Fibroblast of lung (primary cell): ENCODE measurements at regions not wholly inside any gene's neighbourhood (a gene's known extent, or its start where the extent isn't known, plus 50 kb on each side); places are given as distances from the start of the nearest gene placed in this dataset.

Source experiments
- DNase-seq, 2 donors: peaks; one replicate each; pipeline versions ENCODE4 v3.0.0 to v3.0.0-alpha.2; 2010; ENCODE audit warnings: low read depth in 2 of 2
- H2AFZ ChIP-seq: 2 replicates; pipeline ENCODE4 v1.5.1; 2012; ENCODE audit warnings: low read length, control low read depth, inconsistent platforms
- H3K27ac ChIP-seq: 2 replicates; pipeline ENCODE4 v1.5.1; 2011; ENCODE audit warnings: low read length, control low read depth; ENCODE audit not compliant: insufficient read depth
- H3K27me3 ChIP-seq: 2 replicates; pipeline ENCODE4 v1.5.1; 2011; ENCODE audit warnings: mild to moderate bottlenecking, low read length; ENCODE audit not compliant: control insufficient read depth, insufficient read depth
- H3K36me3 ChIP-seq: 2 replicates; pipeline ENCODE4 v1.5.1; 2011; ENCODE audit warnings: low read length; ENCODE audit not compliant: control insufficient read depth, insufficient read depth
- H3K4me1 ChIP-seq: 2 replicates; pipeline ENCODE4 v1.5.1; 2011; ENCODE audit warnings: low read length; ENCODE audit not compliant: control insufficient read depth, insufficient read depth; ENCODE audit errors: extremely low read depth
- H3K4me2 ChIP-seq: 2 replicates; pipeline ENCODE4 v1.5.1; 2011; ENCODE audit warnings: low read length, control low read depth; ENCODE audit not compliant: insufficient read depth; ENCODE audit errors: extremely low read depth
- H3K4me3 ChIP-seq, 4 experiments: fragments of 200-600 bp in 1 of 4; sonication (generic) in 1 of 4; replicated peaks in 1 of 4; 2 replicates each; pipeline ENCODE4 v1.5.1; 2011 to 2016; ENCODE audit warnings: low read length in 4 of 4, low read depth in 3 of 4, mild to moderate bottlenecking in 3 of 4, control low read depth in 2 of 4, inconsistent platforms in 1 of 4, mixed read lengths in 1 of 4; ENCODE audit not compliant: insufficient read depth in 1 of 4; ENCODE audit errors: control extremely low read depth in 1 of 4
- H3K79me2 ChIP-seq: 2 replicates; pipeline ENCODE4 v1.5.1; 2012; ENCODE audit warnings: mild to moderate bottlenecking, low read length, inconsistent platforms; ENCODE audit not compliant: control insufficient read depth, insufficient read depth
- H3K9ac ChIP-seq: 2 replicates; pipeline ENCODE4 v1.5.1; 2011; ENCODE audit warnings: mild to moderate bottlenecking, low read length, control low read depth; ENCODE audit not compliant: insufficient read depth
- H3K9me3 ChIP-seq: 2 replicates; pipeline ENCODE4 v1.5.1; 2012; ENCODE audit warnings: low read depth, low read length; ENCODE audit not compliant: control insufficient read depth, insufficient read depth
- H4K20me1 ChIP-seq: 2 replicates; pipeline ENCODE4 v1.5.1; 2011; ENCODE audit warnings: low read length; ENCODE audit not compliant: control insufficient read depth, insufficient read depth; ENCODE audit errors: extremely low read depth
- CTCF ChIP-seq, 2 donors: IDR thresholded peaks in 1 of 2; conservative IDR thresholded peaks in 1 of 2; 1 replicate in 1 of 2; 2 replicates in 1 of 2; pipeline ENCODE4 v1.5.1; 2011 to 2012; ENCODE audit warnings: low read length in 2 of 2, control low read depth in 1 of 2, inconsistent platforms in 1 of 2, low read depth in 1 of 2, mild to moderate bottlenecking in 1 of 2
- EZH2 ChIP-seq: IDR thresholded peaks from 2 replicates; pipeline ENCODE4 v1.5.1; 2012; ENCODE audit warnings: low read length, control low read depth, mild to moderate bottlenecking; ENCODE audit errors: missing control alignments

- no peaks in the 10 kb centered on the region for H3K9me3 ChIP-seq
Measured at GRCh38 chr10:2964632-2965296, 102.6 kb upstream of the PFKP start.

GRCh38 chr10:2963889-2964631, 103.3 kb upstream of the PFKP start:
- no peaks in the 10 kb centered on the region for H3K27me3 ChIP-seq
- TF ChIP-seq EZH2, result no peak
- TF ChIP-seq CTCF (conservative IDR thresholded peaks at IDR 0.05 in 1 of 2, IDR thresholded peaks at IDR 0.05 in 1 of 2; ENCODE audit: low read depth in 1 of 2, low read length in 2 of 2), result no peak
- H3K4me3 ChIP-seq, result no peak overlapping the region
- no peak overlapping the region for H3K9ac ChIP-seq
- no peaks in the 10 kb centered on the region for H3K36me3 ChIP-seq
- no peak overlapping the region for H3K27ac ChIP-seq
- H4K20me1 ChIP-seq, result no peaks in the 10 kb centered on the region
- no peak overlapping the region for H2AFZ ChIP-seq
- H3K4me2 ChIP-seq, result no peak overlapping the region
- no peaks in the 10 kb centered on the region for H3K79me2 ChIP-seq
- no peaks in the 10 kb centered on the region for H3K9me3 ChIP-seq
- H3K4me1 ChIP-seq, result no peaks in the 10 kb centered on the region
- no peak for DNase-seq

More at GRCh38 chr10:2964632-2965296, 102.6 kb upstream of the PFKP start:
- H4K20me1 ChIP-seq, result no peaks in the 10 kb centered on the region
- no peak overlapping the region for H3K27ac ChIP-seq
- H3K4me1 ChIP-seq, result no peaks in the 10 kb centered on the region
- no peak for DNase-seq
- no peaks in the 10 kb centered on the region for H3K27me3 ChIP-seq
- TF ChIP-seq EZH2, result no peak
- no peak for TF ChIP-seq CTCF (conservative IDR thresholded peaks at IDR 0.05 in 1 of 2, IDR thresholded peaks at IDR 0.05 in 1 of 2; ENCODE audit: low read depth in 1 of 2, low read length in 2 of 2)
- H3K79me2 ChIP-seq, result no peaks in the 10 kb centered on the region
- H2AFZ ChIP-seq, result no peak overlapping the region
- no peak overlapping the region for H3K4me3 ChIP-seq
- no peak overlapping the region for H3K4me2 ChIP-seq
- H3K9ac ChIP-seq, result no peak overlapping the region
- H3K36me3 ChIP-seq, result no peaks in the 10 kb centered on the region

GRCh38 chr10:2962194-2962593, 105.2 kb upstream of the PFKP start:
- Histone ChIP-seq H3K4me1 (no peaks in the 10 kb centered on the region), H3K27me3 (no peaks in the 10 kb centered on the region), H3K9me3 (no peaks in the 10 kb centered on the region), H3K36me3 (no peaks in the 10 kb centered on the region), H3K79me2 (no peaks in the 10 kb centered on the region), H3K27ac (no peak overlapping the region), H3K4me2 (no peak overlapping the region), H4K20me1 (no peaks in the 10 kb centered on the region), H3K4me3 (no peak overlapping the region), H3K9ac (no peak overlapping the region), H2AFZ (no peak overlapping the region)
- no peak for DNase-seq
- TF ChIP-seq EZH2, result no peak
- TF ChIP-seq CTCF (conservative IDR thresholded peaks at IDR 0.05 in 1 of 2, IDR thresholded peaks at IDR 0.05 in 1 of 2; ENCODE audit: low read depth in 1 of 2, low read length in 2 of 2), result no peak
